Liver (tissue), 3 donors: ENCODE measurements at regions not wholly inside any gene's neighbourhood (a gene's known extent, or its start where the extent isn't known, plus 50 kb on each side); places are given as distances from the start of the nearest gene placed in this dataset.

Experiments
- JUND ChIP-seq, 2 donors: IDR thresholded peaks; 2 replicates each; pipeline ENCODE4 v1.6.1; 2016; ENCODE audit warnings: antibody characterized with exemption in 2 of 2
- TF ChIP-seq, protein P1 (sequence below): fragments of 150-350 bp; IDR thresholded peaks from 2 replicates; pipeline ENCODE4 v1.5.1; 2017; ENCODE audit warnings: improper control_type of control experiment, low read depth, low read length; ENCODE audit not compliant: missing input control
- donor health status: healthy.
- donor health status: healthy.

DNA sequence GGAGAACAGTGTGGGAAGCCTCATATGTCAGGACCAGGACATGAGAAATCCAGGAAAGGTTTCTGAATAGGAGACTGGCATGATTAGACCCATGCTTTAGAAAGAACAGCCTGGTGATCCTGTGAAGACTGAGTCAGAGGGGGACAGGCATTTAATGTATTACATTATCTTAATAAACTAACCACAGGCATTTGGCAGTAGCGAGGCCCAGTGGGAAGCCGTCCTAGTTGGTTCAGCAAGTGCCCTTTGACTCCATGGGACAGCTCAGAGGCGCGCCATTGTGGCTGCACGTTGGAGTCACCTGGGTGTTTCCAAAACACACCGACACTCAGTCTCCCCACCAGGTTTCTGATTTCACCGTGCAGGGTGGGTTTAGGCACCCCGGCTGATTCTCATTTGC, 90.5 kb upstream of the DGKG start:
- TF ChIP-seq, protein P1, sequence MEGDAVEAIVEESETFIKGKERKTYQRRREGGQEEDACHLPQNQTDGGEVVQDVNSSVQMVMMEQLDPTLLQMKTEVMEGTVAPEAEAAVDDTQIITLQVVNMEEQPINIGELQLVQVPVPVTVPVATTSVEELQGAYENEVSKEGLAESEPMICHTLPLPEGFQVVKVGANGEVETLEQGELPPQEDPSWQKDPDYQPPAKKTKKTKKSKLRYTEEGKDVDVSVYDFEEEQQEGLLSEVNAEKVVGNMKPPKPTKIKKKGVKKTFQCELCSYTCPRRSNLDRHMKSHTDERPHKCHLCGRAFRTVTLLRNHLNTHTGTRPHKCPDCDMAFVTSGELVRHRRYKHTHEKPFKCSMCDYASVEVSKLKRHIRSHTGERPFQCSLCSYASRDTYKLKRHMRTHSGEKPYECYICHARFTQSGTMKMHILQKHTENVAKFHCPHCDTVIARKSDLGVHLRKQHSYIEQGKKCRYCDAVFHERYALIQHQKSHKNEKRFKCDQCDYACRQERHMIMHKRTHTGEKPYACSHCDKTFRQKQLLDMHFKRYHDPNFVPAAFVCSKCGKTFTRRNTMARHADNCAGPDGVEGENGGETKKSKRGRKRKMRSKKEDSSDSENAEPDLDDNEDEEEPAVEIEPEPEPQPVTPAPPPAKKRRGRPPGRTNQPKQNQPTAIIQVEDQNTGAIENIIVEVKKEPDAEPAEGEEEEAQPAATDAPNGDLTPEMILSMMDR: no peak
- TF ChIP-seq JUND (IDR thresholded peaks at IDR 0.05): no peak
